Keratinocyte (primary cell): ENCODE measurements at regions not wholly inside any gene's neighbourhood (a gene's known extent, or its start where the extent isn't known, plus 50 kb on each side); places are given as distances from the start of the nearest gene placed in this dataset.
A peak's percentile ranks its signal among the peaks of the same experiment; 100 is the strongest.

Source experiments
- DNase-seq: peaks from one replicate; pipeline ENCODE4 v3.0.0-alpha.2; 2011; ENCODE audit warnings: low read depth, missing footprints, low spot score
- FAIRE-seq: peaks from 2 replicates; lab custom pipeline; 2011; peaks lifted over from hg19 to GRCh38; lab: Jason Lieb, UNC
- H2AFZ ChIP-seq: 2 replicates; pipeline ENCODE4 v1.6.0; 2012; ENCODE audit warnings: low read length, control low read depth, inconsistent platforms; ENCODE audit not compliant: control insufficient read depth
- H3K27ac ChIP-seq: 2 replicates; pipeline ENCODE4 v1.5.1; 2011; ENCODE audit warnings: low read length; ENCODE audit not compliant: control insufficient read depth, insufficient read depth
- H3K27me3 ChIP-seq: 3 replicates; pipeline ENCODE4 v1.6.0; 2011; ENCODE audit warnings: low read length; ENCODE audit not compliant: control insufficient read depth, insufficient read depth; ENCODE audit errors: extremely low read depth
- H3K36me3 ChIP-seq, 2 experiments: 2 replicates in 1 of 2; 3 replicates in 1 of 2; pipeline ENCODE4 v1.5.1; 2011; ENCODE audit warnings: low read length in 2 of 2, mild to moderate bottlenecking in 1 of 2; ENCODE audit not compliant: control insufficient read depth in 2 of 2, insufficient read depth in 2 of 2; ENCODE audit errors: extremely low read depth in 1 of 2
- H3K4me1 ChIP-seq: 3 replicates; pipeline ENCODE4 v1.5.1; 2011; ENCODE audit warnings: low read length; ENCODE audit not compliant: control insufficient read depth, insufficient read depth; ENCODE audit errors: extremely low read depth
- H3K4me2 ChIP-seq: 3 replicates; pipeline ENCODE4 v1.6.0; 2011; ENCODE audit warnings: low read depth, low read length; ENCODE audit not compliant: control insufficient read depth, insufficient read depth; ENCODE audit errors: extremely low read depth
- H3K4me3 ChIP-seq, 3 experiments: fragments of 200-600 bp in 1 of 3; sonication (generic) in 1 of 3; 2 replicates in 2 of 3; 3 replicates in 1 of 3; pipeline ENCODE4 v1.5.1; 2011 to 2016; ENCODE audit warnings: low read length in 3 of 3, mild to moderate bottlenecking in 3 of 3, control low read depth in 2 of 3, inconsistent platforms in 1 of 3, low read depth in 1 of 3, mixed read lengths in 1 of 3, mixed run types in 1 of 3, moderate library complexity in 1 of 3; ENCODE audit not compliant: control insufficient read depth in 2 of 3, insufficient read depth in 2 of 3; ENCODE audit errors: extremely low read depth in 1 of 3
- H3K79me2 ChIP-seq: 2 replicates; pipeline ENCODE4 v1.6.0; 2012; ENCODE audit warnings: low read length; ENCODE audit not compliant: control insufficient read depth, insufficient read depth
- H3K9ac ChIP-seq: 3 replicates; pipeline ENCODE4 v1.6.0; 2011; ENCODE audit warnings: low read length; ENCODE audit not compliant: control insufficient read depth, insufficient read depth; ENCODE audit errors: extremely low read depth
- H3K9me1 ChIP-seq: 3 replicates; pipeline ENCODE4 v1.6.0; 2011; ENCODE audit warnings: low read length; ENCODE audit not compliant: control insufficient read depth, insufficient read depth; ENCODE audit errors: extremely low read depth
- H3K9me3 ChIP-seq: 2 replicates; pipeline ENCODE4 v1.5.1; 2012; ENCODE audit warnings: low read depth, low read length; ENCODE audit not compliant: control insufficient read depth
- H4K20me1 ChIP-seq: 3 replicates; pipeline ENCODE4 v1.6.0; 2011; ENCODE audit warnings: low read length; ENCODE audit not compliant: control insufficient read depth, insufficient read depth; ENCODE audit errors: extremely low read depth
- EZH2 ChIP-seq: IDR thresholded peaks from one replicate; pipeline ENCODE4 v1.6.1; 2012; ENCODE audit warnings: inconsistent platforms, mild to moderate bottlenecking, low read length, moderate library complexity
- dilution Hi-C: fragments of 300-500 bp; cut with MboI; formaldehyde crosslinking; loops from one replicate; pipeline ENCODE4 v1.7.0; 2020; ENCODE audit warnings: low sequenced_read_pairs; ENCODE audit not compliant: extremely low pct_ligation_motif_present
- TF ChIP-seq, protein P1 (sequence below), 3 experiments: IDR thresholded peaks in 1 of 3; conservative IDR thresholded peaks in 1 of 3; optimal IDR thresholded peaks in 1 of 3; 2 replicates in 2 of 3; 3 replicates in 1 of 3; pipeline versions ENCODE3 to v1.5.1; 2011; ENCODE audit warnings: low read length in 3 of 3, mild to moderate bottlenecking in 3 of 3, moderate library complexity in 2 of 3, control low read depth in 1 of 3, inconsistent platforms in 1 of 3; ENCODE audit not compliant: insufficient read depth in 2 of 3; ENCODE audit errors: extremely low read depth in 1 of 3

DNA sequence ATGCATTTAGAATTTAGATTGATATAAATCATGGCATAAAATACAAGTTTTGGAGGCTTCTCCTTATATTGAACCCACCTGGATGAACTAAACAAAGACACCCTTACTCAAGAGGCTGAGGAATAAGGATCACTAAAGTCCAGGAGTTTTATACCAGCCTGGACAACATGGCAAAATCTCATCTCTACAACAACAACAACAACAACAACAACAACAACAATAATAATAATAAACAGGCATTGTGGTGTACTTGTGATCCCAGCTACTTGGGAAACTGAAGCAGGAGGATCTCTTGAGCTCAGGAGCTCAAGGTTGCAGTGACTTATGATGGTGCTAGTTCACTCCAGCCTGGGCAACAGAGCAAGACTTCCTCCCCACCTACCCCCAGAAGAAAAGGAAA, 558.0 kb downstream of the TOX3 start:
- Histone ChIP-seq H3K9me3 (no peaks in the 10 kb centered on the region), H3K79me2 (no peaks in the 10 kb centered on the region), H3K27me3 (no peaks in the 10 kb centered on the region), H4K20me1 (no peaks in the 10 kb centered on the region), H3K9me1 (no peaks in the 10 kb centered on the region), H3K4me2 (no peak overlapping the region), H3K4me3 (no peak overlapping the region), H3K36me3 (no peaks in the 10 kb centered on the region), H3K9ac (no peak overlapping the region), H3K4me1 (peaks cover 17% of the 10 kb centered on the region), H2AFZ (peak overlapping the region; percentile 11), H3K27ac (peak overlapping the region; percentile 24)
- DNase-seq (no peak), FAIRE-seq (no peak)
- dilution Hi-C loops = no loop called here
- TF ChIP-seq EZH2 = no peak
- TF ChIP-seq, protein P1, sequence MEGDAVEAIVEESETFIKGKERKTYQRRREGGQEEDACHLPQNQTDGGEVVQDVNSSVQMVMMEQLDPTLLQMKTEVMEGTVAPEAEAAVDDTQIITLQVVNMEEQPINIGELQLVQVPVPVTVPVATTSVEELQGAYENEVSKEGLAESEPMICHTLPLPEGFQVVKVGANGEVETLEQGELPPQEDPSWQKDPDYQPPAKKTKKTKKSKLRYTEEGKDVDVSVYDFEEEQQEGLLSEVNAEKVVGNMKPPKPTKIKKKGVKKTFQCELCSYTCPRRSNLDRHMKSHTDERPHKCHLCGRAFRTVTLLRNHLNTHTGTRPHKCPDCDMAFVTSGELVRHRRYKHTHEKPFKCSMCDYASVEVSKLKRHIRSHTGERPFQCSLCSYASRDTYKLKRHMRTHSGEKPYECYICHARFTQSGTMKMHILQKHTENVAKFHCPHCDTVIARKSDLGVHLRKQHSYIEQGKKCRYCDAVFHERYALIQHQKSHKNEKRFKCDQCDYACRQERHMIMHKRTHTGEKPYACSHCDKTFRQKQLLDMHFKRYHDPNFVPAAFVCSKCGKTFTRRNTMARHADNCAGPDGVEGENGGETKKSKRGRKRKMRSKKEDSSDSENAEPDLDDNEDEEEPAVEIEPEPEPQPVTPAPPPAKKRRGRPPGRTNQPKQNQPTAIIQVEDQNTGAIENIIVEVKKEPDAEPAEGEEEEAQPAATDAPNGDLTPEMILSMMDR (optimal IDR thresholded peaks at IDR 0.05 in 1 of 3, IDR thresholded peaks at IDR 0.05 in 1 of 3, conservative IDR thresholded peaks at IDR 0.05 in 1 of 3; ENCODE audit: extremely low read depth in 1 of 3, insufficient read depth in 2 of 3, low read length in 3 of 3) = no peak

DNA sequence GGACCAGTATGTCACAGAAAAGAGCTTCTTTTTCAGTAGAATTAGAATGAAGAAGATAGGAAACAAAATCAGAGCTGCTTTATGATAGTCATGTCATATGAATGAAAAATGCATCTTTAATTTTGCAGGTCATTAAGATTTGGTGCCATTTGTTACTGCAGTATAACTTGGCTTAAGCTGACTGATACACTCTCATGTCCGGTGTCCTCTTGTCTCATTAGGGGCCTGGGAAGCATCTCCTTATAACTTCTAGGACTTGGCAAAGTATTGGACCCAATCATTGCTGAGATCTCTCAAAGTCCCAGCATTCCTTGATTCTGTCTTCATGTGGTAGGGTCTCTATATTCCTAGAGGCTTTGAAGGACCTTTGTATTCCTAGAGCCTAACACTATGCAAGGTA, 559.4 kb downstream of the TOX3 start:
- Histone ChIP-seq H3K9me3 (no peaks in the 10 kb centered on the region), H4K20me1 (no peaks in the 10 kb centered on the region), H3K4me1 (peaks cover 14% of the 10 kb centered on the region), H3K36me3 (no peaks in the 10 kb centered on the region), H3K27ac (no peak overlapping the region), H3K9me1 (no peaks in the 10 kb centered on the region), H2AFZ (no peak overlapping the region), H3K4me2 (no peak overlapping the region), H3K79me2 (no peaks in the 10 kb centered on the region), H3K27me3 (no peaks in the 10 kb centered on the region), H3K4me3 (no peak overlapping the region), H3K9ac (no peak overlapping the region)
- TF ChIP-seq, protein P1 (optimal IDR thresholded peaks at IDR 0.05 in 1 of 3, IDR thresholded peaks at IDR 0.05 in 1 of 3, conservative IDR thresholded peaks at IDR 0.05 in 1 of 3; ENCODE audit: extremely low read depth in 1 of 3, insufficient read depth in 2 of 3, low read length in 3 of 3) = no peak
- TF ChIP-seq EZH2 = no peak
- FAIRE-seq = no peak
- no peak for DNase-seq
- dilution Hi-C loops = no loop called here
